H1 (cell line): ENCODE measurements at regions not wholly inside any gene's neighbourhood (a gene's known extent, or its start where the extent isn't known, plus 50 kb on each side); places are given as distances from the start of the nearest gene placed in this dataset.

Experiments used
- CTCF ChIA-PET: fragments of 300-600 bp; sonication (Branson Sonifier 250); formaldehyde crosslinking; loops from one replicate; lab custom pipeline; 2021; ENCODE audit not compliant: partially characterized antibody; lab: Charles Lee
- POLR2A ChIA-PET: fragments of 300-600 bp; sonication (Branson Sonifier 250); formaldehyde crosslinking; loops from one replicate; lab custom pipeline; 2021; ENCODE audit warnings: inconsistent platforms; ENCODE audit not compliant: partially characterized antibody; lab: Charles Lee
- DNase-seq, 2 experiments: peaks; one replicate each; pipeline versions ENCODE4 v3.0.0 to v3.0.0-alpha.2; 2010 to 2022; ENCODE audit warnings: low spot score in 2 of 2, low read depth in 1 of 2, mixed read lengths in 1 of 2
- FAIRE-seq: peaks from 2 replicates; lab custom pipeline; 2011; peaks lifted over from hg19 to GRCh38; lab: Jason Lieb, UNC
- H2AFZ ChIP-seq: 2 replicates; pipeline ENCODE4 v1.8.1; 2012; ENCODE audit warnings: low read length, inconsistent platforms
- H2AK5ac ChIP-seq: 2 replicates; pipeline ENCODE4 v1.6.1; 2013; ENCODE audit warnings: low read depth, low read length
- H2BK120ac ChIP-seq: replicated peaks from 2 replicates; pipeline ENCODE3; 2013; ENCODE audit warnings: low read depth, low read length, inconsistent platforms
- H2BK12ac ChIP-seq: 2 replicates; pipeline ENCODE4 v1.6.1; 2013; ENCODE audit warnings: low read depth, low read length
- H2BK15ac ChIP-seq: 2 replicates; pipeline ENCODE4 v1.6.1; 2013; ENCODE audit warnings: low read length
- H2BK20ac ChIP-seq: 2 replicates; pipeline ENCODE4 v1.6.1; 2013; ENCODE audit warnings: low read length
- H2BK5ac ChIP-seq: 2 replicates; pipeline ENCODE4 v1.6.1; 2013; ENCODE audit warnings: low read depth, low read length
- H3K14ac ChIP-seq: 2 replicates; pipeline ENCODE4 v1.6.1; 2013; ENCODE audit warnings: inconsistent platforms; ENCODE audit not compliant: insufficient read length
- H3K18ac ChIP-seq: 2 replicates; pipeline ENCODE4 v1.6.1; 2013; ENCODE audit warnings: low read length; ENCODE audit errors: extremely low read depth
- H3K23ac ChIP-seq: 2 replicates; pipeline ENCODE4 v1.6.1; 2013; ENCODE audit warnings: inconsistent platforms; ENCODE audit not compliant: insufficient read length
- H3K23me2 ChIP-seq: 2 replicates; pipeline ENCODE4 v1.6.1; 2013; ENCODE audit warnings: low read depth, low read length
- H3K27ac ChIP-seq: 2 replicates; pipeline ENCODE4 v1.6.1; 2011; ENCODE audit warnings: low read depth, low read length, inconsistent platforms
- H3K27me3 ChIP-seq, 4 experiments: replicated peaks in 1 of 4; 1 replicate in 1 of 4; 2 replicates in 3 of 4; pipeline versions ENCODE4 v1.6.1 to v1.8.1; 2011 to 2013; ENCODE audit warnings: low read length in 3 of 4, mild to moderate bottlenecking in 3 of 4, inconsistent platforms in 2 of 4, mixed read lengths in 2 of 4, moderate library complexity in 1 of 4; ENCODE audit not compliant: control insufficient read depth in 3 of 4, insufficient read depth in 3 of 4; ENCODE audit errors: extremely low read depth in 1 of 4
- H3K36me3 ChIP-seq, 4 experiments: 2 replicates each; pipeline versions ENCODE4 v1.6.1 to v1.8.1; 2011 to 2013; ENCODE audit warnings: mild to moderate bottlenecking in 4 of 4, low read length in 3 of 4, moderate library complexity in 2 of 4, control low read depth in 1 of 4, inconsistent platforms in 1 of 4; ENCODE audit not compliant: insufficient read depth in 4 of 4, control insufficient read depth in 2 of 4
- H3K4ac ChIP-seq: replicated peaks from 2 replicates; pipeline ENCODE3; 2013; ENCODE audit warnings: low read length, low read depth, mixed read lengths, inconsistent platforms; ENCODE audit not compliant: insufficient read length
- H3K4me1 ChIP-seq, 4 experiments: replicated peaks in 1 of 4; 1 replicate in 1 of 4; 2 replicates in 3 of 4; pipeline versions ENCODE4 v1.6.1 to v1.8.1; 2011 to 2013; ENCODE audit warnings: low read length in 3 of 4, inconsistent platforms in 2 of 4, mixed read lengths in 1 of 4; ENCODE audit not compliant: insufficient read depth in 4 of 4, control insufficient read depth in 3 of 4
- H3K4me2 ChIP-seq, 2 experiments: 2 replicates each; pipeline versions ENCODE4 v1.6.1 to v1.8.1; 2011 to 2013; ENCODE audit warnings: low read depth in 2 of 2, low read length in 2 of 2, control low read depth in 1 of 2, inconsistent platforms in 1 of 2, mild to moderate bottlenecking in 1 of 2; ENCODE audit not compliant: insufficient read depth in 1 of 2
- H3K4me3 ChIP-seq, 4 experiments: fragments of 200-600, 300-600 bp in 1 of 4; sonication (generic), shearing (Covaris generic), sonication (Bioruptor Twin) in 1 of 4; 2 replicates each; pipeline versions ENCODE4 v1.5.1 to v1.8.1; 2011 to 2016; ENCODE audit warnings: low read length in 4 of 4, low read depth in 3 of 4, control low read depth in 2 of 4, inconsistent platforms in 2 of 4, mild to moderate bottlenecking in 2 of 4, mixed read lengths in 1 of 4, moderate library complexity in 1 of 4; ENCODE audit not compliant: insufficient read depth in 2 of 4; ENCODE audit errors: extremely low read depth in 1 of 4
- H3K56ac ChIP-seq: replicated peaks from 2 replicates; pipeline ENCODE3; 2013; ENCODE audit warnings: low read depth, mild to moderate bottlenecking, mixed read lengths, low read length, inconsistent platforms; ENCODE audit not compliant: insufficient read length
- H3K79me1 ChIP-seq: 2 replicates; pipeline ENCODE4 v1.6.1; 2013; ENCODE audit warnings: low read depth, low read length, control low read depth
- H3K79me2 ChIP-seq, 2 experiments: 2 replicates each; pipeline versions ENCODE4 v1.6.1 to v1.8.1; 2012 to 2013; ENCODE audit warnings: low read length in 2 of 2, mild to moderate bottlenecking in 2 of 2, inconsistent platforms in 1 of 2; ENCODE audit not compliant: insufficient read depth in 2 of 2, control insufficient read depth in 1 of 2
- H3K9ac ChIP-seq, 4 experiments: replicated peaks in 1 of 4; 1 replicate in 1 of 4; 2 replicates in 3 of 4; pipeline versions ENCODE4 v1.6.1 to v1.8.1; 2011 to 2013; ENCODE audit warnings: low read depth in 3 of 4, low read length in 3 of 4, control low read depth in 2 of 4, mild to moderate bottlenecking in 2 of 4, moderate library complexity in 2 of 4, inconsistent platforms in 1 of 4; ENCODE audit errors: extremely low read depth in 1 of 4
- H3K9me3 ChIP-seq, 2 experiments: 2 replicates each; pipeline versions ENCODE4 v1.6.1 to v1.8.1; 2012 to 2013; ENCODE audit warnings: mild to moderate bottlenecking in 2 of 2, moderate library complexity in 2 of 2, control low read depth in 1 of 2, inconsistent platforms in 1 of 2, low read depth in 1 of 2, low read length in 1 of 2, mixed read lengths in 1 of 2; ENCODE audit not compliant: insufficient read depth in 2 of 2
- H4K20me1 ChIP-seq, 2 experiments: replicated peaks in 1 of 2; 2 replicates each; pipeline versions ENCODE3 to v1.8.1; 2011 to 2013; ENCODE audit warnings: inconsistent platforms in 2 of 2, low read length in 2 of 2, mild to moderate bottlenecking in 1 of 2; ENCODE audit not compliant: insufficient read depth in 2 of 2, control insufficient read depth in 1 of 2
- H4K5ac ChIP-seq: 2 replicates; pipeline ENCODE4 v1.6.1; 2013; ENCODE audit warnings: low read length, low read depth, mixed read lengths, inconsistent platforms; ENCODE audit not compliant: insufficient read length
- H4K8ac ChIP-seq: 2 replicates; pipeline ENCODE4 v1.8.0; 2013; ENCODE audit warnings: mild to moderate bottlenecking, moderate library complexity, low read length, inconsistent platforms; ENCODE audit not compliant: insufficient read depth; ENCODE audit errors: extremely low read depth
- H4K91ac ChIP-seq: replicated peaks from 2 replicates; pipeline ENCODE3; 2013; ENCODE audit warnings: low read length, mixed read lengths, inconsistent platforms; ENCODE audit not compliant: insufficient read length
- KDM4A ChIP-seq: IDR thresholded peaks from one replicate; pipeline ENCODE4 v1.7.1; 2012; ENCODE audit warnings: low read depth, mild to moderate bottlenecking, moderate library complexity, low read length, inconsistent platforms; ENCODE audit not compliant: severe bottlenecking
- RAD21 ChIP-seq, 2 experiments: IDR thresholded peaks in 1 of 2; conservative IDR thresholded peaks in 1 of 2; 2 replicates each; pipeline ENCODE4 v1.6.1; 2011; ENCODE audit warnings: low read depth in 2 of 2, low read length in 2 of 2, improper control_type of control experiment in 1 of 2, inconsistent platforms in 1 of 2, mild to moderate bottlenecking in 1 of 2, moderate library complexity in 1 of 2
- WGBS, 2 experiments: shearing (Covaris generic) in 1 of 2; methylation state at CpG; one replicate each; pipeline versions ENCODE4 v1.1.6 to v1.1.7; 2013 to 2015; ENCODE audit warnings: low lambda C conversion rate in 2 of 2, mixed read lengths in 2 of 2, inconsistent platforms in 1 of 2, low coverage in 1 of 2, missing lambda C conversion rate in 1 of 2; ENCODE audit not compliant: insufficient replicate concordance in 2 of 2, insufficient coverage in 1 of 2, insufficient read length in 1 of 2; ENCODE audit errors: extremely low coverage in 1 of 2, missing lambda C conversion rate in 1 of 2; 5-methylcytosine and 5-hydroxymethylcytosine counted together
- TF ChIP-seq, protein P1 (sequence below), 3 experiments: IDR thresholded peaks; 1 replicate in 2 of 3; 2 replicates in 1 of 3; pipeline versions ENCODE4 v1.5.1 to v1.6.1; 2011; ENCODE audit warnings: low read length in 3 of 3, mild to moderate bottlenecking in 3 of 3, inconsistent platforms in 2 of 3, low read depth in 1 of 3, moderate library complexity in 1 of 3; ENCODE audit not compliant: insufficient read depth in 1 of 3; ENCODE audit errors: control extremely low read depth in 1 of 3

DNA sequence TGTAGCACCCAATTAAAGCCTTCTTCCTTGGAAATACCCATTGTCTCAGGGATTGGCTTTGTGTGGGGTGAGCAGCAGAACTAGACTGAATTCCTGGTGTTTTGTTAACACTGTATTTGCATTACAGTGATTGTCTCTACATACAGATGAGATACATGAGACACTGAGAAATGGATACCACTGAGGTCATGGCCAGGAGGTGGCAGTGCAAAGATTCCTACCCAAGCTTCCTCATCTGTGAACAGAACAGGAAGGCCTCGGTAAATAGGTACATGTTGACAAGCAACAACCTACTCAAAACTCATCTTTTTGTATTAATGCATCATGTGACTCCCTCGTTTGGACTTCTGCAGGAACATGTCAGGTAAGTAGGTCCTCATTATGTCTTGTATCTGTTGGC, 445.8 kb upstream of the RGPD4 start:
- H2BK20ac ChIP-seq: no peak overlapping the region
- H3K4me3 ChIP-seq: no peak overlapping the region
- ChIA-PET CTCF (interaction anchor here (0.6 kb wide), 1 partner anchor 21 kb away, joined by 3 read pairs; no protein-coding TSS in a partner anchor), POLR2A (no interaction called here)
- H3K4ac ChIP-seq: no peak overlapping the region
- no peak overlapping the region for H2BK12ac ChIP-seq
- no peak overlapping the region for H2AK5ac ChIP-seq
- H3K27ac ChIP-seq: no peak overlapping the region
- no peaks in the 10 kb centered on the region for H3K79me1 ChIP-seq
- no peak overlapping the region for H4K91ac ChIP-seq
- no peak overlapping the region for H3K4me2 ChIP-seq
- H3K18ac ChIP-seq: no peak overlapping the region
- peaks cover 8 to 11% of the 10 kb centered on the region in 2 experiments; a peak in 3 of 4 replicates for H3K9me3 ChIP-seq
- H4K8ac ChIP-seq: no peak overlapping the region
- H3K23ac ChIP-seq: no peak overlapping the region
- H2AFZ ChIP-seq: no peak overlapping the region
- no peak overlapping the region for H3K14ac ChIP-seq
- H2BK120ac ChIP-seq: no peak overlapping the region
- no peak overlapping the region for H3K56ac ChIP-seq
- TF ChIP-seq, protein P1, sequence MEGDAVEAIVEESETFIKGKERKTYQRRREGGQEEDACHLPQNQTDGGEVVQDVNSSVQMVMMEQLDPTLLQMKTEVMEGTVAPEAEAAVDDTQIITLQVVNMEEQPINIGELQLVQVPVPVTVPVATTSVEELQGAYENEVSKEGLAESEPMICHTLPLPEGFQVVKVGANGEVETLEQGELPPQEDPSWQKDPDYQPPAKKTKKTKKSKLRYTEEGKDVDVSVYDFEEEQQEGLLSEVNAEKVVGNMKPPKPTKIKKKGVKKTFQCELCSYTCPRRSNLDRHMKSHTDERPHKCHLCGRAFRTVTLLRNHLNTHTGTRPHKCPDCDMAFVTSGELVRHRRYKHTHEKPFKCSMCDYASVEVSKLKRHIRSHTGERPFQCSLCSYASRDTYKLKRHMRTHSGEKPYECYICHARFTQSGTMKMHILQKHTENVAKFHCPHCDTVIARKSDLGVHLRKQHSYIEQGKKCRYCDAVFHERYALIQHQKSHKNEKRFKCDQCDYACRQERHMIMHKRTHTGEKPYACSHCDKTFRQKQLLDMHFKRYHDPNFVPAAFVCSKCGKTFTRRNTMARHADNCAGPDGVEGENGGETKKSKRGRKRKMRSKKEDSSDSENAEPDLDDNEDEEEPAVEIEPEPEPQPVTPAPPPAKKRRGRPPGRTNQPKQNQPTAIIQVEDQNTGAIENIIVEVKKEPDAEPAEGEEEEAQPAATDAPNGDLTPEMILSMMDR (IDR thresholded peaks at IDR 0.05; ENCODE audit: control extremely low read depth in 1 of 3, insufficient read depth in 1 of 3, low read depth in 1 of 3, low read length in 3 of 3): peak in 1 of 3 experiments; percentile 10; a peak in 1 of 4 replicates
- peak in 1 of 2 experiments; percentile 12; a peak in 2 of 4 replicates for TF ChIP-seq RAD21 (IDR thresholded peaks at IDR 0.05 in 1 of 2, conservative IDR thresholded peaks at IDR 0.05 in 1 of 2; ENCODE audit: low read depth in 2 of 2, low read length in 2 of 2)
- TF ChIP-seq KDM4A: no peak
- H3K9ac ChIP-seq: no peak overlapping the region
- no peaks in the 10 kb centered on the region for H3K36me3 ChIP-seq
- no peaks in the 10 kb centered on the region for H3K27me3 ChIP-seq
- 93% methylated on average over 2 of the region's 2 CpGs; no CpG with 5 or more reads in 1 of the 2 experiments for WGBS, 2 experiments
- no peaks in the 10 kb centered on the region for H3K23me2 ChIP-seq
- no peaks in the 10 kb centered on the region for H3K4me1 ChIP-seq
- H2BK5ac ChIP-seq: no peak overlapping the region
- H2BK15ac ChIP-seq: no peak overlapping the region
- H4K20me1 ChIP-seq: no peaks in the 10 kb centered on the region
- no peak for FAIRE-seq
- H4K5ac ChIP-seq: no peak overlapping the region
- no peaks in the 10 kb centered on the region for H3K79me2 ChIP-seq
- DNase-seq: no peak
